DND-41 (cell line): ENCODE measurements at regions not wholly inside any gene's neighbourhood (a gene's known extent, or its start where the extent isn't known, plus 50 kb on each side); places are given as distances from the start of the nearest gene placed in this dataset.

ENCODE experiments used
- CTCF ChIP-seq: IDR thresholded peaks from 2 replicates; pipeline ENCODE4 v1.5.1; 2012; ENCODE audit warnings: borderline replicate concordance, low read length, moderate library complexity, mild to moderate bottlenecking; ENCODE audit not compliant: poor library complexity, severe bottlenecking; ENCODE audit errors: extremely low read depth
- EZH2 ChIP-seq: IDR thresholded peaks from 3 replicates; pipeline ENCODE4 v1.6.1; 2012; ENCODE audit warnings: borderline replicate concordance, low read depth, mild to moderate bottlenecking, moderate library complexity, low read length, inconsistent platforms; ENCODE audit not compliant: severe bottlenecking

- no peak for TF ChIP-seq CTCF
- no peak for TF ChIP-seq EZH2
These were observed 1423.6 kb downstream of the AACS start for GRCh38 chr12:126488806-126489205.
